DOHH2 (cell line): ENCODE measurements at regions not wholly inside any gene's neighbourhood (a gene's known extent, or its start where the extent isn't known, plus 50 kb on each side); places are given as distances from the start of the nearest gene placed in this dataset.

Experiments used
- H3F3A ChIP-seq: fragments of 200-600 bp; sonication (generic), shearing (Covaris generic); 2 replicates; pipeline ENCODE4 v1.6.0; 2016; ENCODE audit warnings: antibody characterized with exemption, mild to moderate bottlenecking; ENCODE audit not compliant: control insufficient read depth, insufficient read depth
- H3K27ac ChIP-seq: fragments of 200-600 bp; sonication (generic); 2 replicates; pipeline ENCODE4 v1.5.1; 2014; ENCODE audit warnings: low read depth, mild to moderate bottlenecking, low read length, moderate library complexity
- H3K27me3 ChIP-seq: fragments of 200-600 bp; sonication (generic); 2 replicates; pipeline ENCODE4 v1.6.1; 2014; ENCODE audit warnings: mild to moderate bottlenecking, low read length, mixed read lengths; ENCODE audit not compliant: control insufficient read depth
- H3K36me3 ChIP-seq: fragments of 200-600 bp; sonication (generic); 2 replicates; pipeline ENCODE4 v1.6.1; 2014; ENCODE audit warnings: mild to moderate bottlenecking, low read length, moderate library complexity, mixed read lengths; ENCODE audit not compliant: control insufficient read depth
- H3K4me1 ChIP-seq: fragments of 200-600 bp; sonication (generic); 2 replicates; pipeline ENCODE4 v1.6.1; 2014; ENCODE audit warnings: mild to moderate bottlenecking, low read length, mixed read lengths; ENCODE audit not compliant: control insufficient read depth
- H3K4me2 ChIP-seq: fragments of 200-600 bp; sonication (generic); 2 replicates; pipeline ENCODE4 v1.6.0; 2014; ENCODE audit warnings: mild to moderate bottlenecking, low read length, moderate library complexity
- H3K4me3 ChIP-seq: fragments of 200-600 bp; sonication (generic); 2 replicates; pipeline ENCODE4 v1.5.1; 2014; ENCODE audit warnings: mild to moderate bottlenecking, low read length, mixed read lengths
- H3K79me2 ChIP-seq: fragments of 200-600 bp; sonication (generic); 2 replicates; pipeline ENCODE4 v1.6.1; 2014; ENCODE audit warnings: mild to moderate bottlenecking, low read length, mixed read lengths; ENCODE audit not compliant: control insufficient read depth
- H3K9me2 ChIP-seq: fragments of 200-600 bp; sonication (generic); replicated peaks from 2 replicates; pipeline ENCODE4 v1.6.1; 2014; ENCODE audit warnings: mild to moderate bottlenecking, low read length, mixed read lengths; ENCODE audit not compliant: control insufficient read depth
- H3K9me3 ChIP-seq: fragments of 200-600 bp; sonication (generic); 2 replicates; pipeline ENCODE4 v1.6.1; 2014; ENCODE audit warnings: antibody characterized with exemption, low read length, mixed read lengths; ENCODE audit not compliant: control insufficient read depth, insufficient read depth
- H4K20me1 ChIP-seq: fragments of 200-600 bp; sonication (generic); 2 replicates; pipeline ENCODE4 v1.6.0; 2014; ENCODE audit warnings: low read depth, mild to moderate bottlenecking, antibody characterized with exemption, low read length, moderate library complexity; ENCODE audit not compliant: control insufficient read depth, insufficient read depth
- CTCF ChIP-seq: fragments of 200-600 bp; sonication (generic); IDR thresholded peaks from one replicate; pipeline ENCODE4 v1.5.1; 2014; ENCODE audit warnings: antibody characterized with exemption, mild to moderate bottlenecking, low read depth, low read length; ENCODE audit not compliant: poor library complexity, severe bottlenecking
- EZH2phosphoT487 ChIP-seq: fragments of 200-600 bp; sonication (generic); IDR thresholded peaks from 2 replicates; pipeline ENCODE4 v1.6.1; 2017; ENCODE audit warnings: borderline replicate concordance, mild to moderate bottlenecking, antibody characterized with exemption, low read length, moderate library complexity, mixed read lengths

- TF ChIP-seq EZH2phosphoT487, result no peak
- no peak for TF ChIP-seq CTCF
- Histone ChIP-seq H3K9me2 (no peaks in the 10 kb centered on the region), H3K9me3 (no peaks in the 10 kb centered on the region), H3K4me1 (no peaks in the 10 kb centered on the region), H3K4me3 (no peak overlapping the region), H3K27ac (no peak overlapping the region), H3K36me3 (no peaks in the 10 kb centered on the region), H3K79me2 (no peaks in the 10 kb centered on the region), H4K20me1 (no peaks in the 10 kb centered on the region), H3F3A (no peaks in the 10 kb centered on the region), H3K27me3 (no peaks in the 10 kb centered on the region), H3K4me2 (no peak overlapping the region)
These were observed 67.9 kb upstream of the GGTLC1 start for GRCh38 chr20:24056491-24056890.

GRCh38 chr20:24052599-24053275 is 64.2 kb upstream of the GGTLC1 start:
- Histone ChIP-seq H3K79me2 (no peaks in the 10 kb centered on the region), H3K9me2 (no peaks in the 10 kb centered on the region), H3K27ac (no peak overlapping the region), H3K4me3 (no peak overlapping the region), H3K4me2 (no peak overlapping the region), H3F3A (no peaks in the 10 kb centered on the region), H3K27me3 (no peaks in the 10 kb centered on the region), H3K9me3 (no peaks in the 10 kb centered on the region), H3K36me3 (no peaks in the 10 kb centered on the region), H4K20me1 (no peaks in the 10 kb centered on the region), H3K4me1 (no peaks in the 10 kb centered on the region)
- no peak for TF ChIP-seq EZH2phosphoT487
- TF ChIP-seq CTCF, result no peak

GRCh38 chr20:24051160-24051559 is 62.6 kb upstream of the GGTLC1 start:
- Histone ChIP-seq H3K79me2 (no peaks in the 10 kb centered on the region), H3K4me3 (no peak overlapping the region), H3K4me2 (no peak overlapping the region), H3K36me3 (no peaks in the 10 kb centered on the region), H3K27ac (no peak overlapping the region), H3F3A (no peaks in the 10 kb centered on the region), H3K9me3 (no peaks in the 10 kb centered on the region), H4K20me1 (no peaks in the 10 kb centered on the region), H3K4me1 (no peaks in the 10 kb centered on the region), H3K9me2 (no peaks in the 10 kb centered on the region), H3K27me3 (no peaks in the 10 kb centered on the region)
- no peak for TF ChIP-seq EZH2phosphoT487
- TF ChIP-seq CTCF, result no peak
